GM21381 (cell line): ENCODE measurements at regions not wholly inside any gene's neighbourhood (a gene's known extent, or its start where the extent isn't known, plus 50 kb on each side); places are given as distances from the start of the nearest gene placed in this dataset.
"Not testable (repeated sequence)": the region's sequence is repeated elsewhere in the genome, so short reads cannot be mapped to it uniquely, and the experiment has no call there.

Experiments used
- ATAC-seq: cut with Tn5 transposase; IDR thresholded peaks from one replicate; pipeline ENCODE4 v1.9.1; 2021; ENCODE audit warnings: mild to moderate bottlenecking, moderate library complexity; ENCODE audit not compliant: unreplicated experiment

DNA sequence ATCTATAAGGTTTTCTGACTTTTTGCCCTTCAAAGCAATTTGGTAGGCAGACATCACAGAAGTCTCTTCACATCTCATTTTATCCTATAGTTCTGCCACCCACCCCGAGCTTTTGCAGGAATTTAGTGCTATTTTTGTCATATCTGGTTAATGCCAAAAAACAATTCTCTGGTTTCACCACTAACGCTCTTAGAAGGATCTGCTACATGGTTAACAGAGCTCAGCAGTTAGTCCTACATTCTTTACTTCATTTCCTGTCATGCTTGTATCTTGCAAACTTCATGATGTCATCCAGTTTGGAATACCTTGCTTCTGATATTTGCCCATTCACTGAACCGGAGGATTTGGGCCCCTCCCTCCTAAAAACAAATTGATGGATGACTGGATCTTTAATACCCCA, 116.8 kb upstream of the SERPINE2 start:
- ATAC-seq: no peak

DNA sequence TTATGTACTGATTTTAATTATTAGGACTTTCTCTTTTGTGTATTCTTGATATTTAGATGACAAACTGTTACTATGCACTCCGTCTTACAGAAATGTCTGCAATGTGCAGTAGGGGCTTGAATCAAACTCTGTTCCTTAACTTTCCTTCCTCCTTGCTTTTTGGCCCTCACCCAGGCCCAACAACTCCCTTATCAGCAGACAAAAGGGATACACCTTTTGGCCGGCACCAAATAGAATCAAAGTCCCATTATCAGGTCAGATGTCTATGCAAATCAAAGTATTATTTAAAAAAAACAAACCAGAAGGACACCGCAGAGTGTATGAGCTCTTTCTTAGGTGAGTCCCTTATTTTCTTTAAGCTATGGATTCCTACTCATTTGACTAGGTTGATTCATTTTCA, 116.3 kb upstream of the SERPINE2 start:
- ATAC-seq: no peak

DNA sequence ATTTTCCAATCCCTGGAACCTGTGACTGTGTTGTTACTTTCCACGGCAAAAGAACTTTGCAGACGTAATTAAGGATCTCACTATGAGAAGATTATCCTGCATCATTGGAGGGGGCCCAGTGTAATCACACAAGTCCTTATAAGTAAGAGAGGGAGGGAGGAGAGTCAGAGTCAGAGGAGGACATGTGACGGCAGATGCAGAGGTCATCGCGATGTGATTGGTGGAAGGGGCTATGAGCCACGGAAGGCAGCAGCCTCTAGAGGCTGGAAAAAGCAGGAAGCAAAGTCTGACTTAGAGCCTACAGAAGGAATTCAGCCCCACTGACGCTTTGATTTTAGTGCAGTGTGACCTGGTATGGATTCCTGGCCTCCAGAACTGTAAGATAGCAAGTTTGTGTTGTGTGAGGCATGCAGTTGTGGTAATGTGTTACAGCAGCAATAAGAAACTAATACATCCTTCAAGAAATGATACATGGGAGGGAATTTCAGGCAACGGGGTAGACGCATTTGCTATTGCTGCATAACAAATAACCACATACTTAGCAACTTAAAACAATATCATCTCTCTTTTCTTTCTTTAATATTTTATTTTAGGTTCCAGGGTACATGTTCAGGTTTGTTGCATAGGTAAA, 112.7 kb upstream of the SERPINE2 start:
- ATAC-seq: no peak

DNA sequence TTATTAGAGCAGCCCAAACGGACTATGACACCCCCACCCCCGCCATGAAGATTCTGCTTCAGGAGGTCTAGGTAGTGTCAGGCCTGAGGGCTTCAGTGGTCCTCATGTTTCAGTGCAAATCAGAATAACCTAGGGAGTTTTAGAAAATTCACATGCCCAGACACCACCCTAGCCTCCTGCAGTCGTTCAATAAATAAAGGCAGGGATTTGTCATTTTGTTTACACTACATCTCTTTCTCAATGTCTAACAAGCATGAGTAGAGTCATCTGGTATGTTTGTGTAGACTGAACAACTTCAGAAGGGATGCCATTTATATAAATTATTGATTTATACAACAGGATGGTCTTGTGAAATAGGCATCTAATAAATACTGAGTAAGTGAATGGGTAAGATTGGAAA, 112.1 kb upstream of the SERPINE2 start:
- no peak for ATAC-seq

DNA sequence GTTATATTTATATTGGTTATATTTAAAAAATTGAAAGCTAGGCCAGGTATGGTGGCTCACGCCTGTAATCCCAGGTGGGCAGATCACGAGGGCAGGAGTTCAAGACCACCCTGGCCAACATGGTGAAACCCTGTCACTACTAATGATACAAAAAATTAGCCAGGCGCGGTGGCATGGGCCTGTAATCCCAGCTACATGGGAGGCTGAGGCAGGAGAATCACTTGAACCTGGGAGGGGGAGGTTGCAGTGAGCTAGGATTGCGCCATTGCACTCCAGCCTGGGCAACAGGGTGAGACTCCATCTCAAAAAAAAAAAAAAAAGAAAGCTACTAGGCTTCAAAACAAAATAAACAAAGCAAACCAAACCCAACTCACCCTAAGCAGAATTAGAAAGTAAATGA, 109.0 kb upstream of the SERPINE2 start:
- ATAC-seq: not testable (repeated sequence)

DNA sequence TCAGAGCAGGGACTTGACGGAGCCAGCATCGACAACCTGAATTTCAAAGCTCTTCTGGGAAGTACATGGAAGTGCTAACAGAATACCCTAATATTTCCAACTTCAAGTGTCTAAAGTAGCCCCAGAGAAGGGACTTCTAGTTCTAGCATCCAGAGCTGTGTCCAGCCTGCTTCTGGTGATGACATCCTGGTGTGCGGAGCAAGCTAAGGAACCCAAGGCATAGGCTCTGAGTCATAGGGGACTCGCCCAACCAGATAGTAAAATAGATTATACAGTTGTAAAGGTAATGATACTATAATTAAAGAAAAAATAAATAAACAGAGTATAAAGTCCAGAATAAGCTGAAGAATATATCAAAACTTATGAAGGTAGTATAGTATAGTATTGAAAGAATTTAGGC, 108.1 kb upstream of the SERPINE2 start:
- ATAC-seq: no peak

DNA sequence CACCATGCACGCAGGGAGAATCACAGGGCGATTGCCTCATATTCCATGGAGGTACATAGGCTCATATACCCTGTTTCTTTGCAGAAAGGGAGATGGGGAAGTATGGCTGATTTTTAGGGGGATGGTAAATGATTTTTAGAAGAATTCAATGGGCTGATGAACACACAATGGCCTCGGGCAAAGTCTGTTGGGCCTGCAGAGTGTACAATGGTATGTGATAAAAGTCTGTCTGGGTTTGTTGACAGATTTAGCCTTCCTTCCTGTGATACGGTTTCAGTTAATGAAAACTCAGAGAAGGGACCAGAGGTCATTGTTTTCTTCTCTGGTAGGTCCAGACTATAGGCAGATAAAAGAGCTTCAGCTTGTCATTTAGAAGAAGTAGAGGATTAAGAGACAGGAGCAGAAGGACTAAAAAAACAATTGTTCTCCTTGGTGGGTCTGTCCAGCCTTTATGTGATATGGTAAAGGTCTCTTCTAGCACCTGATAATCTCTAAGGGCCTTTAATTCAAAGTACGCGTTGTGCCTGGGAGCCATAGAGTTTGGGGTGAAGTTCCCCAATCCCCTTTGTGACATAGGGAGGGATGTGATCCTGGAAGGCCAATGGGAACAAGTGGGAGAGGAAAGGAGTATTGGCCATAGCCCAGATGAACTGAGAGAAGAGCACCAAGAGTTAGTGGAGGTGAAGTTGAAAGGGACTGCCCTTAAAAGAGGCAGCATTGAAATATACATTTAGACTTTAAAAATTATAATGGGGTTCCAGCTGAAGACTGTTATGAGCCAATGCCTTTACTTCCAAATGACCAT, 107.5 kb upstream of the SERPINE2 start:
- ATAC-seq: no peak

DNA sequence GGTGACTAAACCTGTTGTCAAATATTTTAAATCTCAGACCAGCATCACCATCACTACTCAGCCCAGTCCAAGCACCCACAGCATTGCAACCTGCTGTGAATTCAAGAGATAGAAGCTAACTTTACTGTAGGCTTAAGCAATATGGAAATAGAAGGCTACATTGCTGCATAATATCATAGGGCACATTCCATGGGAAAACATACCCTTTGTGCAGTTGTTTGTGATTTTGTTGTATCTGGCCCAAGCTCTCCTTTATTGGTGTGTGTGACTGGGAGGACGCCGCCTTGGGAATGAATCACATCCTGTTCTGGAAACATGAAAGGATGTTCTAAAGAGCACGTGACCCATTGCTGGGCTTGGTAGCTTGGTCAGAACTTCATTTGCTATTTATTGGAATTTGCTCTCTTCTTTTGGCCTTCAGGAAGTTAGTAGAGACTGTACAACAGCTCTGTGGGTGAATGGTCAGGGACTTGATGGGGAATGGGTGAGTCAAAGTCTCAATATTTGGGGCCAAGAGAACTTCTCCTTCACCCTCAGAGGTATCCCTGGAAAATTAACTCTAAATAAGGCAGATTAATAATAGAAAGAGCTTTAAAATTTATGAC, 106.8 kb upstream of the SERPINE2 start:
- no peak for ATAC-seq

DNA sequence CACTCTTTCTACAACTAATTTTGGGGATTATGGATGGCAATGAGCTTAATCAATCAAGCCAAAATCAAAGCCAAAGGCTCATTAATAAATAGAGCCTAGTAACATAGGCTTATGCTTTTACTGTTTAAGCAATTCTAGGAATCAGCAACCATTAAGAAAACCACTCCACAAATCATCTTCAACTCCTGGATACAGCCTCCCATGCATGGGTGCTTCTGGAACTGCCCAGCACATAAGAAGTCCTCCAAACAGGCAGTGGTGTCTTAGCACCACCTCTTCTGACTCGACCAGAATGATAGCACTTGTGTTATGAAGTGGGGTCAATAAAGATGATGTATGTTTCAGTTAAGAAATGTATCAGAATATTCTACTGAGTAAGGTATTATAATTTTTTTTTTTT, 104.4 kb upstream of the SERPINE2 start:
- ATAC-seq: no peak

DNA sequence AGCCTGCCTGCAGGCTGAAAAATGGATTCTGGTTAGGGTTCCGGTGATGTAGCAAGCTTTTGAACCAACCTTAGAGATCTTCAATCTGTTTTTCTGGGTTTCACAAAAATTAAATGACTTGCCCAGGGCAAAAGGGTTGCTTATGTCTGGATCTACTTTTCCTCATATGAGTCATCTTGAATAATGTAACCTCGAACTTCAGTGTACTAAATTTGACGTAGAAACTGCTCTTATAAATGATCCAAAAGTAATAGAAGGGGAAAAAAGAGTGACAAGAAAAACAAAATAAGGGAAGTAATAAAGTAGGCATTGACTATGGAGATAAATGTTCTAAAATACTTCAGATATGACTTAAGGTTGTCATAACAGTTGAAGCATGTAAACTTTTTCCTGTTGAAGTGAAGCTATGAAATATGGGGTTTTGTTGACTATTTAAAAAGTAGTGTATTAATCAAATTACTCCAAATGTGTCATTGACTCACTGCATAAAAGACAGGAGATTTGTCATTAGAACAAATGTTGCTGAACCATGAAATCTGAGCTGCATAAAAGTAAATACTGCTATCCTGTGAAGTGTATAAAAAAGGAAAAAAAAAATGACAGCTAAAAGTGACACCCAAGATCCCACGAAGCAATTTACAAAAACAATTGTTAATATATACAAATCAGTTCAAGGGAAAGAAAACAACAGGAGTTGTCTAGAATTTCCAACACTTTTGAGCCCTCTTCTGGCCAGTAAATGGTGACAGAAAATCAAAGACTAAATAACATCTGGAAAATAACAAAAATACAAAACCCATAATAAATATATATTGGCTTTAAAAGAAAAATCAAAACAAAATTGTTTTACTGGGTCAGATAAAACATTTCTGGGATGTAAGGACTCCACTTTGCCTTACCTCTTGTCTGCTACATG, 103.6 kb upstream of the SERPINE2 start:
- no peak for ATAC-seq

DNA sequence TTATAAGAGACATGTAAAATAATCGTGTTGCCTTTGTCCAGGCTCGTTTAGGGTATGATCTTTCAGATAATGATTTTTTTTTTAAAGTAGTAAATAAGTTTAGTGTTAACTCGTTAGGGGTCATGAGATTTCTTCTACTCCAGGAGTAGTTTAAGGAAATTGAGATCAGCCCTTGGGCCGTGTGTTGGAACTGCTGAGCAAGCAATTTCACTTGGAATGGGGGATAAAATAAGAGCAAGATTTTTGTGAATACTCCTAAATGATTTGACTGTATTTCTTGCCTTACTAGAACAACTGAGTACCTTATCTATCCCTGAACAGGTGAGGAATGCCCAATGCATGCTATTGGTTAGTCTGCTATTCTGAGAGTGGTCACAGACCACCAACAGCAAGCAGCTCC, 102.2 kb upstream of the SERPINE2 start:
- no peak for ATAC-seq

DNA sequence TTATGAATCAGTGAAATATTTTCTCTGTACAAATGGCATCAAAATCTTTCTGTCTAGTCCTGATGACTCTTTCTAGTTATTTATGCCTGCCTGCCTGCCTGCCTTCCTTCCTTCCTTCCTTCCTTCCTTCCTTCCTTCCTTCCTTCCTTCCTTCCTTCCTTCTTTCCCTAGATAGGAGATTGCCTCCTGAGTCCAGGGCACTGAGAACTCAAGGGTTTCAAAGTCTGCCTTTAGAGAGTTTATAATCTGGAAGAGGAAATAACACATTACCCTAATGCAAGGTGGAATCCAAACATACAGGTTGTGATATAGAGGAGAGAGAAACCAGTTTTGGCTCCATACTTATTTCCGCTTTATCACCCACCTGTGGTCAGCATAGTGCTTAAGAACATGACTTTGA, 98.1 kb upstream of the SERPINE2 start:
- ATAC-seq: no peak

DNA sequence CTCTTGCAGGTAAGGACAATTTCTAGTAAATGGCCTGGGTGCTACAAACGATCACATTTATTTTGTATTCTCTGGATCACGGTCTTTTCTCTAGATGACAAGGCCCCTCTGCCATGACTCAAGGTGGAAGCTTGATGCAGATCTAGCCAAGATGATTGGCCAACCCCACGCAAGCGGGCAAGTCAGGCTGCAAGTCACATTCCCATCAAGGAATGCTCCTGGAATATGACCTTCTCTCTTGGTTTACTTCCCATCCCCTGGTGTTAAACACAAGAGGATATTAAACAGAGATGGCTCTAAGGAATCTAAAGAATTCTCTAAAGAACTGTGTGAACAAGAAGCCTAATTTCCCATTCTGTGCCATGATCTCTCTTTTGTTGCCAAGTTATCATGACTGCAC, 97.3 kb upstream of the SERPINE2 start:
- ATAC-seq: no peak

DNA sequence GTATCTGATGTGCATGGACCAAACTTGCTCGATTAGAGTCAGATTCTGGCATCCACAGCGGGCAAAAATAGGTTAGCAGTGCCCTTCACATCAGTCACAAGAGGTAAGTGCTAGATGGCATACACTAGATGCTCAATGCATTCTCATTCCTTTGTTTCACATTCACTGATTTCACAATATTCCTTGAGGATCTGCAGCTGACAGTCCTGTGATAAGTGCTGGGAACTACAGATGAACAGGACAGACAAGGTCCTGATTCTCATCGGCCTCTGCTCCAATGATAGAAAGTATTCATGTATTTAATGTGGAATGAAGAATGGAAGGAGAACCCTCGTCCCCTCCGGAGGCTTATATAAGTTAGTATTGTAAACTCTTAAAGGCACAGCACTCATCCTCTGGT, 96.8 kb upstream of the SERPINE2 start:
- ATAC-seq: no peak

DNA sequence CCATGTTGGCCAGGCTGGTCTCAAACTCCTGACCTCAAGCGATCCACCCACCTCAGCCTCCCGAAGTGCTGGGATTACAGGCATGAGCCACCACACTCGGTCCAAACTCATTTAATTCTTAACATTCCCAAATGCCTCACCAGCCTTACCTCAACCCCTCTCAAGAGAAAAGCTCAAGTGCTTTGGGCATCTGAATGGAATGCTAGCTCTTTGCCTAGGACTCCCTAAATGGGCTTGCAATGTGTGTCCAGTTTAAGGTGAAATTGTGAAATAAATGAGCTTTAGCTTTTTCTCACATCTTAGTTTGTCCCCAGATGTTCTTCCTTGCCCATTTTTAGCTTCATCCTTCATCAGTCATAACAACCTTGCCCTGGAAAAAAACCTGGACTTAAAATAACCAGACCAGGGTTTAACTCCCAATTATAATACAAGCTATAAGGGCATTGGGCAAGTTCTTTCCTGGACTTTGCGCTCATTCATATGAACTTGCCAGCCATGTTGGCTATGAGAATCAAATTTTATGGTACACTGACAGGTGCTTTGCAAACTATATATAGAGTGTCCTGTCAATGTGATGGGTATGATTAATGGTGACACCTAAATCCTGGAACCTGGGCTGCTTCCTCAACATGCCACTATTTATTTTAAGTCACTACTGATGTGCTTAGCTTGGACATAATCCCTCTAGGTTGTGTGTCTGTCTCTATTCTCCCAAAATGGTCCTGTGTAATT, 95.1 kb upstream of the SERPINE2 start:
- no peak for ATAC-seq

DNA sequence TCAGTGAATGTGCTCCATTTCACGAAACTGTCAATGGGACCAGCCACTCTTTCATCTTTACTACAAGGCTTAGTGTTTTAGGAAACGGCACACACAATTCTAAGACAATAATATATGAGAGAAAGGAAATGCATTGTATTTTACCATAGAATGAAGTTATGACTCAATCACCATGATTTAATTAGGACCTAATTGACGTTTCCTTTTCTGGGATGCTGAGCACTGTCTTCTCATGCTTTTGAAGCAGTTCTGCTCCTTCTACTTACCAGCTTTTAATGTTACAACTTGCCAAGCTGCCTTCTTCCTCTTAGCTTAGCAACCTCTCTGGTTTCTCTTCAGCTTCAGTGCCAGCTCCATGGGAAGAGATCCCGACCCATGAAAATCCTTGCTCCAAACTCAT, 94.3 kb upstream of the SERPINE2 start:
- no peak for ATAC-seq

DNA sequence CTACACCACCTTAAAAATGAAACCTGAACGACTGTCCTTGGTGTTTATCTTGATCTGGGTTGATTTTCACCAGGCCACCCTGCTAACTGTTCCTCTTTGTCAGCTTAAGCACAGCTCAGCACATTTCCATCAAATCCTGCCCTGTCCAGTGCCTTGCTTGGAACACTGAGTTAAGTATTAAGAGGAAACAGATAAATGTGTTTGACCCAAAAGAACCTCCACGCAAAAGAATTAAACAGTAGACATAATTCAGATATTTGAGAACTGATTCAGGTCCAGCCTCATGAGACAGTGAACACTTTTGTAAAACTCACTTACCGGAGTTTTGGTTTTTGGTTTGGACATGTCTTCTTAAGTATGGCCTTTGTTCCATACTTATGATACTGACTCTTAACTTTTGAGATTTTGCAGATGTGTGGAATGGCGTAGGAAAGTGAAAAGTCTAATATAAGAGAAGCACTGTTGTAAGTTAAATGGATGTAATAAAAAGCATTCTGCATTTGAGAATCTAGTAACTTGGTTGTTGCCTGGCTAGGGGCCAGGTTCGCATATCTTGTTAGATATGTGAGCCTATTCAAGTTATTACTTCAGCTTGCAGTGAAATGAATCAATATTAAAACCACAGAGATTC, 88.9 kb upstream of the SERPINE2 start:
- ATAC-seq: no peak

DNA sequence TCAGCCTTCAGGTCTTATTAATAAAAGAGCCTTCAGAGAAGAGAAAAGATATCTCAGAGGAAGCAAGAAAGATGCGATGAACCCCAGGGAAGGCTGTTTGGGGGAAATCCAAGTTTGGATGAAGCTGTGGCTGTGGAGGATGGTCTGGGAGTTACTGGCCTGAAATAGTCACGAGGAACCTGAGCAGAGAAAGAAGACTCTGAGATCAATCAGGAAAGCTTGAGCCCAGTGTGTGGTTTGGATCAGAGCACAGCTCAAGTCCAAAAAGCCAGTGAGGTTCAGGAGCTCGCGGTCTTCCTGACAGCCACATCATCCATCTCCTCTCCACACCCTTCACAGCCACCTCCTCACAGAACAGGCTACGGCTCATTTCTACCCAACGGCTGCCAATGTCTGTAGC, 87.4 kb upstream of the SERPINE2 start:
- ATAC-seq: no peak

DNA sequence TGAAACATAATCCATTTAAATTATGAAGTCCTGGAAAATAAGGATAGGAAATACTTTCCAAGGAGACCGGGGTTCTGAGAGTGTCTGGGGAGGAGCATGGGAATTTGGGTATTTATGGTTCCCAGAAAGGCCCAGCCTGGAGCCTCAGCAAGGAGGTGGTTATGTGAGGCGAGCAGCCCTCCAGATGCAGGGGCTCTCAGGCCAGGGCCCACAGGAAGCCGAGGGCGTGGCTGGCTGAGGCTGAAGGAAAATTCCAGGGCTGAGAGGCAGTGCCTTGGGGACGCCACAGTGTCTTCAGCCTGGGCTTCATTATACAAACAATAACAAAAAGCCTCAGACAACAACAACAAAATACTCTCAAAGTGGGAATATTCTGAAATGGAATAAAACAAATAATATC, 86.9 kb upstream of the SERPINE2 start:
- no peak for ATAC-seq

DNA sequence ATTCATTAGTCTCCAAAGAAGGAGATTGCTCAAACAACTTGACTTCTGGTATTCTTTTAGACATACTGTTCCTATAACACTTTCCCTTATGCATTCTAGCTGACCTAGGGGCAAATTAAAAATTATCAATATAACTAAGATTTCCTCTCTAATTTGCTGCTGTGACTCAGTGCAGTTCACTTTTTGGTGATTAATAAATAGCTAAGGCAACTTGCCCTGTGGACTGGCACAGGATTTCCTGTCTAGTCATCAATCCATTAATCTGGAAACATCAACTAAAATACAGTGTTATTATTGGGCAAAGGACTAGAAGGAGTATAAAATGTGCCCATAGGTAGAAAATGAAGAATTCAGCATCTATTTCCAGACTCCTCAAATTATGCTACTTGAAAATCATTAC, 83.5 kb upstream of the SERPINE2 start:
- ATAC-seq: no peak
